DOHH2 (cell line): ENCODE measurements at regions not wholly inside any gene's neighbourhood (a gene's known extent, or its start where the extent isn't known, plus 50 kb on each side); places are given as distances from the start of the nearest gene placed in this dataset.

Experiments
- CTCF ChIP-seq: fragments of 200-600 bp; sonication (generic); IDR thresholded peaks from one replicate; pipeline ENCODE4 v1.5.1; 2014; ENCODE audit warnings: antibody characterized with exemption, mild to moderate bottlenecking, low read depth, low read length; ENCODE audit not compliant: poor library complexity, severe bottlenecking
- EZH2phosphoT487 ChIP-seq: fragments of 200-600 bp; sonication (generic); IDR thresholded peaks from 2 replicates; pipeline ENCODE4 v1.6.1; 2017; ENCODE audit warnings: borderline replicate concordance, mild to moderate bottlenecking, antibody characterized with exemption, low read length, moderate library complexity, mixed read lengths

GRCh38 chr3:25049304-25049703 is 378.8 kb upstream of the RARB start:
- TF ChIP-seq CTCF (no peak), EZH2phosphoT487 (no peak)
